CD14-positive monocyte (primary cell): ENCODE measurements at regions not wholly inside any gene's neighbourhood (a gene's known extent, or its start where the extent isn't known, plus 50 kb on each side); places are given as distances from the start of the nearest gene placed in this dataset.

Experiments
- DNase-seq, 3 donors: peaks; one replicate each; pipeline ENCODE4 v3.0.0-alpha.2; 2011 to 2022
- H2AFZ ChIP-seq: 2 replicates; pipeline ENCODE4 v1.6.0; 2012; ENCODE audit warnings: mild to moderate bottlenecking, low read depth, low read length, inconsistent platforms; ENCODE audit not compliant: insufficient read depth, poor library complexity, severe bottlenecking
- H3K27ac ChIP-seq, 2 donors: 1 replicate in 1 of 2; 2 replicates in 1 of 2; pipeline ENCODE4 v1.5.1; 2012 to 2013; ENCODE audit warnings: low read length in 2 of 2, control low read depth in 1 of 2, inconsistent platforms in 1 of 2, low read depth in 1 of 2, mild to moderate bottlenecking in 1 of 2
- H3K27me3 ChIP-seq, 2 donors: one replicate each; pipeline versions ENCODE4 v1.6.0 to v1.6.1; 2011 to 2013; ENCODE audit warnings: low read length in 2 of 2; ENCODE audit not compliant: control insufficient read depth in 2 of 2, insufficient read depth in 2 of 2
- H3K36me3 ChIP-seq, 2 donors: replicated peaks in 1 of 2; 1 replicate in 1 of 2; 2 replicates in 1 of 2; pipeline versions ENCODE4 v1.5.1 to v1.6.1; 2012 to 2013; ENCODE audit warnings: low read length in 2 of 2, control low read depth in 1 of 2, inconsistent platforms in 1 of 2, mild to moderate bottlenecking in 1 of 2; ENCODE audit not compliant: insufficient read depth in 2 of 2, control insufficient read depth in 1 of 2
- H3K4me1 ChIP-seq, 2 donors: 1 replicate in 1 of 2; 2 replicates in 1 of 2; pipeline versions ENCODE4 v1.5.1 to v1.6.1; 2012 to 2013; ENCODE audit warnings: low read length in 2 of 2, control low read depth in 1 of 2, inconsistent platforms in 1 of 2, mild to moderate bottlenecking in 1 of 2, moderate library complexity in 1 of 2; ENCODE audit not compliant: insufficient read depth in 2 of 2, control insufficient read depth in 1 of 2
- H3K4me2 ChIP-seq: replicated peaks from 2 replicates; pipeline ENCODE3; 2012; ENCODE audit warnings: low read length, moderate library complexity, mild to moderate bottlenecking; ENCODE audit not compliant: poor library complexity, severe bottlenecking; ENCODE audit errors: extremely low read depth
- H3K4me3 ChIP-seq, 3 experiments: fragments of 200-600 bp in 1 of 3; sonication (generic) in 1 of 3; replicated peaks in 1 of 3; 1 replicate in 2 of 3; 2 replicates in 1 of 3; pipeline ENCODE4 v1.5.1; 2011 to 2013; ENCODE audit warnings: low read length in 3 of 3, mild to moderate bottlenecking in 3 of 3, control low read depth in 2 of 3, low read depth in 2 of 3, inconsistent platforms in 1 of 3, moderate library complexity in 1 of 3
- H3K79me2 ChIP-seq: 2 replicates; pipeline ENCODE4 v1.6.0; 2012; ENCODE audit warnings: mild to moderate bottlenecking, control low read depth, inconsistent platforms, low read length, moderate library complexity; ENCODE audit not compliant: insufficient read depth
- H3K9ac ChIP-seq: 2 replicates; pipeline ENCODE4 v1.6.0; 2017; ENCODE audit warnings: low read length, mild to moderate bottlenecking; ENCODE audit not compliant: insufficient read depth, poor library complexity, severe bottlenecking
- H3K9me3 ChIP-seq, 2 donors: replicated peaks in 1 of 2; 1 replicate in 1 of 2; 2 replicates in 1 of 2; pipeline versions ENCODE4 v1.5.1 to v1.6.1; 2012 to 2013; ENCODE audit warnings: low read length in 2 of 2, control low read depth in 1 of 2; ENCODE audit not compliant: control insufficient read depth in 1 of 2, insufficient read depth in 1 of 2
- H4K20me1 ChIP-seq: 2 replicates; pipeline ENCODE4 v1.6.0; 2012; ENCODE audit warnings: mild to moderate bottlenecking, low read length, control low read depth, moderate library complexity; ENCODE audit not compliant: insufficient read depth
- H3K27ac Mint-ChIP-seq, 7 donors: one replicate each; pipeline ENCODE4 v1.8.0; 2020; ENCODE audit warnings: mild to moderate bottlenecking in 7 of 7, mixed read lengths in 7 of 7, moderate library complexity in 6 of 7, inconsistent platforms in 2 of 7
- H3K27me3 Mint-ChIP-seq, 3 donors: one replicate each; pipeline ENCODE4 v1.8.0; 2021 to 2022; ENCODE audit warnings: low read depth in 3 of 3, mild to moderate bottlenecking in 3 of 3, mixed read lengths in 3 of 3, moderate library complexity in 3 of 3, inconsistent platforms in 1 of 3
- H3K36me3 Mint-ChIP-seq, 2 donors: one replicate each; pipeline ENCODE4 v1.8.0; 2020; ENCODE audit warnings: mixed read lengths in 2 of 2, inconsistent platforms in 1 of 2, mild to moderate bottlenecking in 1 of 2
- H3K4me1 Mint-ChIP-seq: one replicate; pipeline ENCODE4 v1.8.0; 2020; ENCODE audit warnings: mild to moderate bottlenecking, mixed read lengths
- H3K4me3 Mint-ChIP-seq, 2 donors: one replicate each; pipeline ENCODE4 v1.8.0; 2020; ENCODE audit warnings: mild to moderate bottlenecking in 2 of 2, mixed read lengths in 2 of 2, moderate library complexity in 1 of 2
- H3K9me3 Mint-ChIP-seq, 7 donors: one replicate each; pipeline ENCODE4 v1.8.0; 2020 to 2022; ENCODE audit warnings: mixed read lengths in 7 of 7, mild to moderate bottlenecking in 6 of 7, moderate library complexity in 6 of 7, inconsistent platforms in 2 of 7
- CTCF ChIP-seq: fragments of 200-600 bp; IDR thresholded peaks from one replicate; pipeline ENCODE4 v1.8.0; 2022; ENCODE audit warnings: antibody characterized with exemption, mild to moderate bottlenecking
- WGBS: methylation state at CpG from one replicate; pipeline ENCODE4 v1.1.5; 2013; ENCODE audit warnings: missing lambda C conversion rate; ENCODE audit not compliant: insufficient coverage; 5-methylcytosine and 5-hydroxymethylcytosine counted together
- intact Hi-C, 2 donors: fragments of 100-400 bp; cut with micrococcal nuclease; formaldehyde crosslinking; loops; one replicate each; pipeline versions ENCODE4 v1.15.0 to v1.15.1; 2023

GRCh38 chr6:153503810-153504209, 372.7 kb upstream of the RGS17 start:
- Mint-ChIP-seq H3K27ac (no peak overlapping the region), H3K4me1 (no peaks in the 10 kb centered on the region), H3K27me3 (no peaks in the 10 kb centered on the region), H3K4me3 (no peak overlapping the region), H3K9me3 (peaks cover 0 to 3% (median 0%) of the 10 kb centered on the region in 7 donors), H3K36me3 (no peaks in the 10 kb centered on the region)
- no peaks in the 10 kb centered on the region for H3K79me2 ChIP-seq
- H3K27me3 ChIP-seq: no peaks in the 10 kb centered on the region
- H3K36me3 ChIP-seq: no peaks in the 10 kb centered on the region
- WGBS: no CpG with 5 or more reads among the region's 4 CpGs
- H3K27ac ChIP-seq: no peak overlapping the region
- H3K4me1 ChIP-seq: no peaks in the 10 kb centered on the region
- DNase-seq: no peak
- no peak overlapping the region for H2AFZ ChIP-seq
- no peak overlapping the region for H3K9ac ChIP-seq
- TF ChIP-seq CTCF: no peak
- no peaks in the 10 kb centered on the region for H4K20me1 ChIP-seq
- intact Hi-C loops: no loop called here
- H3K4me2 ChIP-seq: no peak overlapping the region
- H3K9me3 ChIP-seq: no peaks in the 10 kb centered on the region
- no peak overlapping the region for H3K4me3 ChIP-seq

- H3K27ac Mint-ChIP-seq: no peak overlapping the region
- H3K27me3 Mint-ChIP-seq: no peaks in the 10 kb centered on the region
- Histone ChIP-seq H3K27me3 (no peaks in the 10 kb centered on the region), H2AFZ (no peak overlapping the region), H3K9me3 (no peaks in the 10 kb centered on the region), H3K79me2 (no peaks in the 10 kb centered on the region), H3K27ac (no peak overlapping the region), H3K9ac (no peak overlapping the region), H3K4me2 (no peak overlapping the region), H4K20me1 (no peaks in the 10 kb centered on the region), H3K36me3 (no peaks in the 10 kb centered on the region), H3K4me3 (no peak overlapping the region), H3K4me1 (no peaks in the 10 kb centered on the region)
- DNase-seq: no peak
- H3K4me1 Mint-ChIP-seq: no peaks in the 10 kb centered on the region
- no peak for TF ChIP-seq CTCF
- intact Hi-C loops: no loop called here
- H3K4me3 Mint-ChIP-seq: no peak overlapping the region
- WGBS: no CpG with 5 or more reads among the region's 2 CpGs
- H3K9me3 Mint-ChIP-seq: peaks cover 0 to 2% (median 0%) of the 10 kb centered on the region in 7 donors
- H3K36me3 Mint-ChIP-seq: no peaks in the 10 kb centered on the region
Observed at GRCh38 chr6:153493501-153493900, 362.4 kb upstream of the RGS17 start.
